Parathyroid adenoma (tissue), 2 donors: ENCODE measurements at regions not wholly inside any gene's neighbourhood (a gene's known extent, or its start where the extent isn't known, plus 50 kb on each side); places are given as distances from the start of the nearest gene placed in this dataset.

Source experiments
- H2AFZ ChIP-seq: fragments of 300-600 bp; sonication (generic); one replicate; pipeline ENCODE4 v1.7.0; 2017; ENCODE audit warnings: antibody characterized with exemption, mild to moderate bottlenecking
- H3K27ac ChIP-seq: fragments of 300-600 bp; sonication (generic); one replicate; pipeline ENCODE4 v1.7.0; 2017
- H3K27me3 ChIP-seq: fragments of 300-600 bp; sonication (generic); one replicate; pipeline ENCODE4 v1.7.0; 2017; ENCODE audit warnings: low read length; ENCODE audit not compliant: control insufficient read depth, insufficient read depth
- H3K36me3 ChIP-seq: fragments of 300-600 bp; sonication (generic); one replicate; pipeline ENCODE4 v1.7.0; 2017; ENCODE audit warnings: low read length; ENCODE audit not compliant: control insufficient read depth, insufficient read depth
- H3K4me1 ChIP-seq: fragments of 300-600 bp; sonication (generic); one replicate; pipeline ENCODE4 v1.7.0; 2017; ENCODE audit warnings: control low read depth
- H3K4me2 ChIP-seq: fragments of 300-600 bp; sonication (generic); one replicate; pipeline ENCODE4 v1.7.0; 2017; ENCODE audit warnings: low read length
- H3K4me3 ChIP-seq: fragments of 300-600 bp; sonication (generic); one replicate; pipeline ENCODE4 v1.7.0; 2017; ENCODE audit warnings: low read depth, low read length
- H3K79me2 ChIP-seq: fragments of 300-600 bp; sonication (generic); one replicate; pipeline ENCODE4 v1.7.0; 2017; ENCODE audit warnings: control low read depth
- H3K9ac ChIP-seq: fragments of 300-600 bp; sonication (generic); one replicate; pipeline ENCODE4 v1.7.0; 2017; ENCODE audit warnings: mild to moderate bottlenecking
- H3K9me3 ChIP-seq: fragments of 300-600 bp; sonication (generic); one replicate; pipeline ENCODE4 v1.7.0; 2017; ENCODE audit warnings: low read length; ENCODE audit not compliant: control insufficient read depth
- CTCF ChIP-seq: fragments of 300-600 bp; sonication (generic); IDR thresholded peaks from one replicate; pipeline ENCODE4 v1.7.0; 2017; ENCODE audit warnings: antibody characterized with exemption, mild to moderate bottlenecking
- donor health status: primary hyperparathyroidism.

- Histone ChIP-seq H3K27me3 (no peaks in the 10 kb centered on the region), H3K4me3 (no peak overlapping the region), H3K4me1 (no peaks in the 10 kb centered on the region), H3K79me2 (no peaks in the 10 kb centered on the region), H3K9ac (no peak overlapping the region), H3K36me3 (no peaks in the 10 kb centered on the region), H3K4me2 (no peak overlapping the region), H3K27ac (no peak overlapping the region), H2AFZ (no peak overlapping the region), H3K9me3 (no peaks in the 10 kb centered on the region)
- TF ChIP-seq CTCF: no peak
These were observed 100.1 kb upstream of the NEO1 start for GRCh38 chr15:72952151-72952550.

GRCh38 chr15:72948662-72949061, 103.6 kb upstream of the NEO1 start:
- TF ChIP-seq CTCF: no peak
- no peak overlapping the region for H2AFZ ChIP-seq
- no peak overlapping the region for H3K27ac ChIP-seq
- H3K4me3 ChIP-seq: no peak overlapping the region
- no peak overlapping the region for H3K9ac ChIP-seq
- no peaks in the 10 kb centered on the region for H3K79me2 ChIP-seq
- no peaks in the 10 kb centered on the region for H3K9me3 ChIP-seq
- H3K36me3 ChIP-seq: no peaks in the 10 kb centered on the region
- no peaks in the 10 kb centered on the region for H3K4me1 ChIP-seq
- H3K4me2 ChIP-seq: no peak overlapping the region
- no peaks in the 10 kb centered on the region for H3K27me3 ChIP-seq

GRCh38 chr15:72947709-72948108, 104.6 kb upstream of the NEO1 start:
- Histone ChIP-seq H3K9me3 (no peaks in the 10 kb centered on the region), H3K4me1 (no peaks in the 10 kb centered on the region), H3K36me3 (no peaks in the 10 kb centered on the region), H3K4me3 (no peak overlapping the region), H3K79me2 (no peaks in the 10 kb centered on the region), H3K9ac (no peak overlapping the region), H2AFZ (no peak overlapping the region), H3K27me3 (no peaks in the 10 kb centered on the region), H3K4me2 (no peak overlapping the region), H3K27ac (no peak overlapping the region)
- TF ChIP-seq CTCF: no peak

- no peak for TF ChIP-seq CTCF
- Histone ChIP-seq H3K4me1 (no peaks in the 10 kb centered on the region), H2AFZ (no peak overlapping the region), H3K9ac (no peak overlapping the region), H3K36me3 (no peaks in the 10 kb centered on the region), H3K79me2 (no peaks in the 10 kb centered on the region), H3K4me3 (no peak overlapping the region), H3K27me3 (no peaks in the 10 kb centered on the region), H3K9me3 (no peaks in the 10 kb centered on the region), H3K4me2 (no peak overlapping the region), H3K27ac (no peak overlapping the region)
These were observed 107.7 kb upstream of the NEO1 start for GRCh38 chr15:72944565-72944964.

GRCh38 chr15:72940229-72940622, 112.0 kb upstream of the NEO1 start:
- Histone ChIP-seq H3K27me3 (no peaks in the 10 kb centered on the region), H2AFZ (no peak overlapping the region), H3K4me1 (no peaks in the 10 kb centered on the region), H3K9ac (no peak overlapping the region), H3K79me2 (no peaks in the 10 kb centered on the region), H3K4me2 (no peak overlapping the region), H3K4me3 (no peak overlapping the region), H3K9me3 (no peaks in the 10 kb centered on the region), H3K36me3 (no peaks in the 10 kb centered on the region), H3K27ac (no peak overlapping the region)
- TF ChIP-seq CTCF: no peak
